Brain microvascular endothelial cell (primary cell): ENCODE measurements at regions not wholly inside any gene's neighbourhood (a gene's known extent, or its start where the extent isn't known, plus 50 kb on each side); places are given as distances from the start of the nearest gene placed in this dataset.

Experiments used
- DNase-seq: peaks from one replicate; pipeline ENCODE4 v3.0.0-alpha.2; 2020
- H3K27ac ChIP-seq: fragments of 250-450 bp; sonication (Bioruptor Pico); 2 replicates; pipeline ENCODE4 v1.5.1; 2020; ENCODE audit warnings: mild to moderate bottlenecking, moderate library complexity
- H3K27me3 ChIP-seq: fragments of 250-450 bp; sonication (Bioruptor Pico); replicated peaks from 2 replicates; pipeline ENCODE4 v1.5.1; 2020; ENCODE audit warnings: mild to moderate bottlenecking
- H3K36me3 ChIP-seq: fragments of 250-450 bp; sonication (Bioruptor Pico); replicated peaks from 2 replicates; pipeline ENCODE4 v1.5.1; 2020; ENCODE audit warnings: mild to moderate bottlenecking
- H3K4me3 ChIP-seq: 2 replicates; pipeline ENCODE4 v1.5.1; 2011; ENCODE audit warnings: low read depth, mild to moderate bottlenecking, control low read depth, low read length, moderate library complexity
- CTCF ChIP-seq: IDR thresholded peaks from 2 replicates; pipeline ENCODE4 v1.5.1; 2011; ENCODE audit warnings: low read depth, mild to moderate bottlenecking, moderate library complexity, low read length, control low read depth, inconsistent platforms; ENCODE audit errors: missing control alignments
- in situ Hi-C: cut with HindIII; loops from 2 replicates; pipeline ENCODE4 v1.10.0; 2017; ENCODE audit warnings: low sequenced_read_pairs, low pct_ligation_motif_present

- H3K36me3 ChIP-seq, result no peaks in the 10 kb centered on the region
- no peak for DNase-seq
- H3K27me3 ChIP-seq, result no peaks in the 10 kb centered on the region
- no peak for TF ChIP-seq CTCF
- H3K4me3 ChIP-seq, result no peak overlapping the region
- no peak overlapping the region for H3K27ac ChIP-seq
- in situ Hi-C loops, result no loop called here
Measured at GRCh38 chr3:31254483-31254882, 278.2 kb upstream of the STT3B start.

GRCh38 chr3:31255007-31255581 lies 277.6 kb upstream of the STT3B start:
- TF ChIP-seq CTCF, result no peak
- no peaks in the 10 kb centered on the region for H3K36me3 ChIP-seq
- DNase-seq, result no peak
- no peak overlapping the region for H3K27ac ChIP-seq
- in situ Hi-C loops, result no loop called here
- H3K27me3 ChIP-seq, result no peaks in the 10 kb centered on the region
- H3K4me3 ChIP-seq, result no peak overlapping the region

GRCh38 chr3:31262201-31262600 lies 270.5 kb upstream of the STT3B start:
- no peak for DNase-seq

GRCh38 chr3:31263897-31264296 lies 268.8 kb upstream of the STT3B start:
- TF ChIP-seq CTCF, result no peak
- no peak overlapping the region for H3K4me3 ChIP-seq
- H3K36me3 ChIP-seq, result no peaks in the 10 kb centered on the region
- in situ Hi-C loops, result no loop called here
- no peak overlapping the region for H3K27ac ChIP-seq
- H3K27me3 ChIP-seq, result no peaks in the 10 kb centered on the region
- DNase-seq, result no peak

More at GRCh38 chr3:31262201-31262600, 270.5 kb upstream of the STT3B start:
- H3K36me3 ChIP-seq, result no peaks in the 10 kb centered on the region
- no peak overlapping the region for H3K4me3 ChIP-seq
- TF ChIP-seq CTCF, result no peak
- H3K27me3 ChIP-seq, result no peaks in the 10 kb centered on the region
- H3K27ac ChIP-seq, result no peak overlapping the region
- in situ Hi-C loops, result no loop called here

GRCh38 chr3:31265646-31266428 lies 266.9 kb upstream of the STT3B start:
- peak overlapping the region; percentile 14 for H3K27ac ChIP-seq
- H3K4me3 ChIP-seq, result no peak overlapping the region
- in situ Hi-C loops, result no loop called here
- H3K27me3 ChIP-seq, result no peaks in the 10 kb centered on the region
- no peaks in the 10 kb centered on the region for H3K36me3 ChIP-seq
- TF ChIP-seq CTCF, result peak; percentile 3
- peak; percentile 25 for DNase-seq
